Fibroblast of skin of abdomen (primary cell): ENCODE measurements at regions not wholly inside any gene's neighbourhood (a gene's known extent, or its start where the extent isn't known, plus 50 kb on each side); places are given as distances from the start of the nearest gene placed in this dataset.

ENCODE experiments used
- DNase-seq: peaks from one replicate; pipeline ENCODE4 v3.0.0-alpha.2; 2013

DNA sequence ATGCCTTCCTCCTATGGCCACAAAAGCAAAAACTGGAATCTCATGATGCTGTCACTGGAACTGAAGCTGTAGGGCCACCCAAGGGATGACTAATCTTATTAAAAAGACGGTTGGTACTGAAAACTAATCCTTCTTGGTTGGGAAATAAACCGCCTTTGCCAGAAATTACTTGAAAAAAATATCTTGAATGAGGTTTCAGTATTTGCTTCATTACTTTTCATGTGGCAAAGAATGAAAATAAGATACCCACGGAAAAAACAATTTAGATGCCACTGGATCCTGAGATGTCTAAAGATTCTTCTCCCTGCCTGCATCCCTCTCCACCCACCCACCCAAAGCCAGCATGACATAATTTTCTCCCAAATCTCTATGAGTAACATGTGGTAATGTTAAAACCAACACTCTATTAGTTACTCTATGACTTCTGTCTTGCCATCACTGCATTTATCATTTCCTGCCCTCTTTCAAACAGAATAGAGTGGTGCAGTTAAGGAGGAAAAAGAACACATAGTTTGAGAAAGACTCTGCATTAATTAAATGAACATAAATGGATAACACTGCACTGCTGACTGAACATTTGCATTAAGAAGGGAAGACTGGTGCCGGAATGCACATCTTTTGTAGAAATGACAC, 111.8 kb upstream of the DPH6 start:
- DNase-seq: peak; percentile 76

DNA sequence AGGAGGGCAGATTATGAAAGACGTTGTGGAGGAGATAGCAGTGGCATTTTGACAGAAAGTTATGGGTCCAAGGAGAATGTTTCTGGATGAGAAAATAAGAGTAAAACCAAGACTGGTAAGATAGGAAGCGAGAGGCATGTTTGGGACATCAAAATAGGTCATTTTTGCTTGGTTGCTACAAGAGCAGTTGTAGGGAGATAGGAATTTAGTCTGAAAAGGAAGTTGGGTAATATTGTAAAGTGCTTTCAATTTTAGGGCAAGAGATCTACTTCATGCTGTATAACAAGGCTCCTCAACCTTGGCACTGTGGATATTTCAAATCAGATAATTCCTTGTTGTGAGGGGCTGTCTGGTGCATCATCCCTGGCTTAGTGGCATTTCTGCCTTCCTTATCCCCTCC, 118.0 kb upstream of the DPH6 start:
- no peak for DNase-seq

DNA sequence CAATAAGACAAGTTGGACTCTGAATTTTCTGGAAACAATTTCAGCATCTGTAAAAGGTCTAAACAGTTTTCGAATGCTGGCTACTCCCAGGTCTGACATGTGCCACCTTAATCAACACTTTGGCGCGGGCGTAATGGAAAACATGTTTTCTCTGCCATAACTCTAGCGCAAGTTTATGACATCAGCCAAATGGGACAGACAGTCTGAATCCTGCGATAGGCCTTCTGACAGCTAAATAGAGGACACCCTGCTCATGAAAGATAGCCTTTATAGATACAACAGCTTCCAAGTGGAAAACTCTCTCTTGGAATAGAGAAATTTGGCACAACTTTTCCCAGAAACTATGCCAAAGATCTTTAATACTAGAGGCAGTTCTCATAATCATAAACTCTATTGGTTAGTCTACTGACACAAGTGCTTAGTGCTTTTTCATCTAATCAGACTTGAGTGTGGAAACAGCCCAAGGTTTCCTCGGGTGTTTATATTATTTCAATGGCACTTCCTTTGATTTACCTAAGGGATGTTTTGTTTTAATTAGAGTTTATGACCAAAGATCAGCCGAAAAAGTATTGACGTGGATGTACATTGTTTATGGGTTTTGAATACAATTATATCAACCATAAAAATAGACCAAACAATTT, 120.1 kb upstream of the DPH6 start:
- DNase-seq: no peak

DNA sequence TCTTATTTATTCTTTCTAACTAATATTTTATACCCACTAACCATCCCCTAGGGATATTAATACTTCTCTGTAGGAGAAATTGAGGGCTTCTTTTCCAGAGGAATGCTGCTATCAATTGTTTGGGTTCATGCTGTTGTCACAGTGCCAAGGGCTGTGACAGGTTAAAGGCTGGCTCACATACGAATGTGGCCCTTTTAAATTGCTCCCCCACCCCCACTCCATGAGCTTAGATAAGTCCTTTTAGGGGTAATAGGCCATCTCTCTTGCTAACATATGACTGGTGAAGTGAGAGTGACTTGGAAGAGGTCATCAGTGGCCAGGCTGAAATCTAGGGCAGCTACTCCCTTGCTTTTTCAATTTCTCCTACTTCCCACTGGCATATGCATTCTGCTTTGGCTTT, 121.9 kb upstream of the DPH6 start:
- DNase-seq: no peak

DNA sequence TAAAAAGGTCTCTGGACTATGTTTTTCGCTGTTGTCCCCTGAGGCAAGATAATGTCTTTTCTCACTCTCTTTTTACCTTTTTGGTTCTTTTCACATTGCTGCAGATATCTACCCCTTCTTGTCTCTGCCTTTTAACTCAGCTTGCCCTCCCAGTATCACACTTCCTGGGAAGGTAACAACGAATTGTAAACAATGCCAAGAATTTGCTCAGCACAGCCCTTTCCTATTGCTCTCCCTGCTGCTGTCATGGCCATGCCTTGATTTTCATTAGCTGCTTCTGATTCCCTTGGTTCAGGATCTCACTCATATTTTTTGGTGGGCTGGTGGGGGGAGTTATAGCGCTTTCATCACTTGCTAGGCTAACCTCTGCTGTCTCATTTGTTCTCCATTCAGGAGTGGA, 123.1 kb upstream of the DPH6 start:
- no peak for DNase-seq

DNA sequence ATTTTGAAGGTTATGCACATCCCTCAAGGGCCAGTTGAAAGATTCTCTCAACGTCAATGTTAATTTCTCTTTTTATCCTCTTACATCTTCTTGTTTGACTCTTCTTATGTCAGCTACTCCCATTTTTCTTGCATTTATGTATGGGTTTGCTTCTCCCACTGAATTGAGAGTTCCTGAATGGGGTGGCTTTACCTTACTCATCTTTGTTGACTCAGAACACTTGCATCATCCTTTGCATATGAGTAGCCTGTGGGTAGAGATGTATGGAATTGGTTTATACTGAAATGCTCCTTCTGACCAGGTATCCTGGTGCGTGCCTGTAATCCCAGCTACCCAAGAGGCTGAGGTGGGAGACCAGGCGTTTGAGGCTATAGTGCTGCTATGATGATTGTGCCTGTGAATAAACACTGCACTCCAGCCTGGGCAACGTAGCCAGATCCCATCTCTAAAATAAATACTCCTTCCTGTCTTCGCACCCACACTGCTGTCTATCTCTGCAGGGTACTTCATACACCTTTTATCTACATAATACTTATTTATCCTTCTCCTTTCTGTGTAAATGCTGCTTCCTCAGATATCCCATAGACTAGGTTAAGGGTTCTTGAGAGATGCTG, 123.6 kb upstream of the DPH6 start:
- DNase-seq: peak; percentile 28

DNA sequence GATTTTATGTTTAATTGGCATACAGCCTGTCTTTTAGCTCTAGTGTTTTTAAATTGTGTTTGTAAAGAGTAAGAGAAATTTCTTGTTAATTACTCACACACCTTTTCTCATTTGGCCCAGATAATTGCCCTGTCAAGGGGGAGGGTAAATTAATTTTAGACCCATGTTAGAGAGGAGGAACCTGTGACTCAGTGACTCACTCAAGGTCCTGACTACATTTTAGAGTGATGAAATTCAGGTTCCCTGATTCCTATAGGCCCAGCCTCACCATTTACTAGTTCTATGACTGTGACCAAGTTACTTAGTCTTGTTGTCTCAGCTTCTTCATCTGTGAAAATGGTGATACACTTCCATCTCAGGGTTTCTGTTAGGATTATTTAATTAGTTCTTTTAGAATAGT, 125.2 kb upstream of the DPH6 start:
- DNase-seq: no peak

DNA sequence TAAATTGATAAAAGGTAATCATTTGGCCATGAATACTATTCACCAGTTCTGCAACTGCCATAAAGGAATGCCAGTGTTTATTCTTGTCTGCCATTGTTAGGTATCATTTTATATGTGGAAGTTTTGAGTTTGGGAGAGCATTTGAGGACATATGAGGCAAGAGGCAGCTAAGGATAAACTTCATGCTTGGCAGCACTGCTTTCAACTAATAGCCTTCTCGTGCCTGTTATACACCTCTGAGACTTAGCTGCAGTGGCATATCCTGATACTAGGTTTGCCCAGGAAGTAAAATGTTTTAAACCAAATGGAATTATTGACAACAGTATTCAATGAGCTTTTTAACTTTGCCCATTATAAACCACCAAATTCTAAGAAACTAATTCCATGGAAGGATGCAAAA, 126.0 kb upstream of the DPH6 start:
- DNase-seq: no peak

DNA sequence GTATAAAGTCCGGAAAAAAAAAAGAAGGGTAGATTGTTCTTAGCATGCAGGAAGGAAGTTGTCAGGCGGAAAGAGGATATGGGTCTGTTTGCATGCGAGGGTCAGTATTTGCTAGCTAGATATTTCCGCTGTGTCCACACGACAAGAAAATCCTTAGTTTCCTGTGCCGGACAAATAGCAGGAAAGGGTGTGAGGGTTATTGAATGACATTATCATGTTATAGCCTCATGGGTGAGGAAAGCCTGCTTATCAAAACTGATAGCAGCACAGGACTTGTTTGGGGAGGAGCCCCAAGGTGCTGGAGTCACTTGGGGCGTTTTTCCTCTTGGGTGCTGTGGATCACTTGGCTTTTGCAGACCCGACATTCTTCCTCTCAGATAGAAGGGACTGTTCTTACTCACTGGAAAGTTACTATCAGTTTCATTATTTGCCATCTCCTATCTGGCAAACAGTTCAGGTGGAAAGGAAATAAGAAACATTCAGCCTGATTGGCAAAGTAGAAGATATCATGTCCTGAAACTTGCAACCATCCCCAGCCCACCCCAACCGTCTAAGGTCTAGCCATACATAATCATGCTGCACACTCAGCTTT, 127.2 kb upstream of the DPH6 start:
- DNase-seq: no peak

DNA sequence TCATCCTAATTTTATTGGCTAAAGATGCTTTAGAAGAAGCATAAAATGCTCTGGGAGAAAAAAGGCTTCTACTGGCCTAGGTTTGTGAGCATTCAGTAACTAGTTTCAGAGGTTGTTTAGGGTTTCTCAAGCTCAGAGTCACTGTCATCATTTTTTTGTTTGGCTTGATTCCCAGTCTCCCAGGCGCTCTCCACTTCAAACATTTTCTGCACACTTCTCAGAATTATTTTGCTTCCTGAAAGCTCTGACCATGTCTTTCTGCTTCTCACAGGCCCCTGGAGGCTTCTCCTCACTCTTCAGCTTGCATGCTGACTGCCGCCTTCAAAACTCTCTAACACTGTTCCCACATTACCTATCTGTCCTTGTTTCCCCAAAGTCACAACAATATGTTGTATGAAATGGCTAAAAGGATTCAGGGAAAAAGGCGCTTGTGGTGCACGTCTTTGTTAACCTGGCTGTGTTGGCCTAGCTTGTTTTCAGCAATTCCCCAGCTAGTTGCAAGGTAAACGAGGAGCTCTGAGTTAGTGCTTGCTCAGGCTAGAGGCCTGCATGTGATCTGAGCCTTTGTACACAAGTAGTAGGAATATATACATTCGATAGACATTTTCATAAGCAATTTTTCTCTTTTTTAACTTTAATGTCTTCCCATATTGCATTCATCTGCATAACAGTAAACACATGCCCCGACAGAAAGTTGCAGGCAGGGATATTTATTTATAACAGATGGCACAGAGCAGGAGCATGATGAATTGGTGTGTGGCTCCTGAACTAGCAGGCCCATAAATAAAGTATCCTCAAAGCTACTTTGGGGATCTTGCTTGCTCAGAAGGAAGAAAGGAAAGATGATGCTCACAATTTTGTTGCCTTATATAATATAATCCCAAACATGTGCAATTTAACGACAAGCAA, 129.2 kb upstream of the DPH6 start:
- peak; percentile 77 for DNase-seq

DNA sequence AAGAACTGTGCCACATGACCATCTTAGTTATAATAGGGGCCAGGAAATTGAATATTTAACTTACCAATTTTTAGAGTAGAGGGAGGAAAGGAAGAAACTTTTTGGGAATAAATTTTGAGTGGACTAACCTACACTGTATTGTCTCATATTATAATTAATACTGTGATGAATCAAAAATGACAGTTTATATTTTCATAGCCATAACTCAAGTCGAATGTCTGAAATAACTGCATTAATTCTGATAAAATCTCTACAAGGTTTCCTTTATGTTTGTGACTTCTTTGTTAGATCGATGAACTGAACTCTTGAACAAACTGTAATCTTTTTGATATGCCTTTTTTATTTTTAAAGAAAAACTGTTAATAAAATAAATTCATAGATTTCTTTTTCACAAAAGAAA, 132.8 kb upstream of the DPH6 start:
- no peak for DNase-seq

DNA sequence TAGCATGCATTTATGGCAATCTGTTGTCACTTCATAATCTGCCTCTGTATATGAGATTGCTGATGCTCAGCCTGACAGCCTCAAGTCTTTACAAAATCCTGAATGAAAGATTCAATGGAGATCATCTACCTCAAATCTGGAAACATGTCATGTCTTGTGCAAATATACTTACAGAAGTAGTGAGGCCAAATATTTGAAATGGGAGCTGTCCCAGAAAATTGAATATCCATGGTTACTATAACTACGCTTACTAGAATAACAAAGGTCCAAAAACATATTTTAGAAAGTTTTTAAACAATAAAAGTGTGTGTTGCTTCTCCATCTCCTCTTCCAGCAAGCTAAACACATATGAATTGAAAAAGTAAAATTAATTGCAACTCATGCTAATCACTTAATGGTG, 133.2 kb upstream of the DPH6 start:
- DNase-seq: no peak

DNA sequence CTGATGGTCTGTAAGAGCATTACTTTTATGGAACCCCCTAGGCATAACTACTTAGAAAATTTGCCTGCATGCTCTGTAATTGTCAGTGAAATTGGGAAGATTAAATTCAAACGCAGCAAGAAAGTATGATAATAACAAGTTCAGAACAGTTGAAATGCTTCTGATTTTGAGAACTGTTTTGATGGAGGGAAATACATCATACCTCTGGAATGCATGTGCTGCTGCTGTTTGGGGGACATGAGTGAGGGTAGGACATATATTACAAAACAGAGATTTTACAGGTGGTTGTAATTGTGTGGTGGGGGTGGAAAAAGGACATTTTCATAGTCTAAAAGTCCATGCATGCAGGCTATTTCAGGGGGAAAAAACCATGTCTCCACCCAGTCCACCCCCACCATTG, 135.0 kb upstream of the DPH6 start:
- DNase-seq: peak; percentile 38

DNA sequence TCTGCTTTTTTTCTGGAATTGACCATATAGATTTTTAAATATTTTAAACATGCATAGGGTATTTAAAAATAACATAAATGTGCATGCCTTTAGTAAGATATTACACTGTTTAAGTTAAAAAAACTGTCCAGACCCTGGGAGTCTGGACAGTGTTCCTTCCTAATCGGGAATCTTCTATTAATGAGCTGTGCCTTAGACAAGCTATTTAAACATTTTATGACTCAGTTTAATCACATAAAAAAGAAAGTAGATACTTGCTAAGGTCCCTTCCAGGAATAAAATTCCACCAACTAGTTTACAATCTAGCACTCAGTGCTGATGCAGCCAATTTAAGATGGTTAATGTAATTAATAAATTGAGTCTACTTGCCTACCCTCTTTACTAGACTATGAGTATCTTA, 140.4 kb upstream of the DPH6 start:
- DNase-seq: no peak

DNA sequence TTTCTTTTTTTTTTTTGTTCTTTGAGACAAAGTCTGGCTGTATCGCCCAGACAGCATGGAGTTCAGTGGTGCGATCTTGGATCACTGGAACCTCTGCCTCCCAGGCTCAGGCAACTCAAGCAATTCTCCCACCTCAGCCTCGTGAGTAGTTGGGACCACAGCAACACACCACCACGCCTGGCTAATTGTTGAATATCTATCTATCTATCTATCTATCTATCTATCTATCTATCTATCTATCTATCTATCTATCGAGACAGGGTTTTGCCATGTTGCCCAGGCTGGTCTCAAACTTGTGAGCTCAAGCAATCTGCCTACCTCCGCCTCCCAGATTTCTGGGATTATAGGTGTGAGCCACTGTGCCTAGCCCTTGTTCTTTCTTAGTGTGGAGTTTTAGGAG, 143.3 kb upstream of the DPH6 start:
- DNase-seq: no peak

DNA sequence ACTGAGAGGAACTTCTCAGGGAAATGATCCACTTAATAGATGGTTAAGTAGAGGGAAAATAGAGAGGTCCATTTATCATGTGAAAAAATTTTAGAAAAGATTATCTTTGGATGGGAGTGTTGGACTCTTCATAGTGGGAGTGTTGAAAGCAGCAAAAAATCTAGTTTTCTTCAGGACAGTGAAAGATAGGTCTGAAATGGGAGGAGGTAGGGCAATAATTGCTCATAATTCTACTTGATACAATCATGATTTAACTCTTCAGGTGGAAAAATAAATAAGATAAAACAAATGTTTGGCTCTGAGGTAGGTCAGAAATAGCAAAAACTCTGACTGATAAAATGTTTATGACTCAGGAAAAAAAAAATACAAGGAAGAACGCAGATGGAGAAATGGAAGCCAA, 144.1 kb upstream of the DPH6 start:
- no peak for DNase-seq

DNA sequence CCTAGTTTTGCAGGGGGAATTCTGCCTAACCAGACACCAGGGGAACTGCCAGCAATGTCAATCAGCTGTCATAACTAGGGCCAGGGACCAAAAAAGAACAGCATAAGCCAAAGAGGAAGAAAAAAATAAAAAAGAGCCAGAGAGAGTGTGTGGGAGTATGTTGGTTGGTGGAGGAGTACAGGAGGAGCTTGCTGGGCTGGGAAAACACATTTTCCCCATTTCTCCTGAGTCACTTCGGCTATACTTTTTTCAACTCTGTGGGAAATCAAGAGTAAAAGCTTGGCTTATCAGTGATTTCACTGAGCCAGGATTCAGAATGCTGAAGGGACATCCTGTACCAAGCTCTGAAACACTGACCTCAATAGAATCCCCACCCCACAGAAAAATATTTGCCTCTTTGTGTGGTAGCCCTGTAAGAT, 144.7 kb upstream of the DPH6 start:
- peak; percentile 35 for DNase-seq

DNA sequence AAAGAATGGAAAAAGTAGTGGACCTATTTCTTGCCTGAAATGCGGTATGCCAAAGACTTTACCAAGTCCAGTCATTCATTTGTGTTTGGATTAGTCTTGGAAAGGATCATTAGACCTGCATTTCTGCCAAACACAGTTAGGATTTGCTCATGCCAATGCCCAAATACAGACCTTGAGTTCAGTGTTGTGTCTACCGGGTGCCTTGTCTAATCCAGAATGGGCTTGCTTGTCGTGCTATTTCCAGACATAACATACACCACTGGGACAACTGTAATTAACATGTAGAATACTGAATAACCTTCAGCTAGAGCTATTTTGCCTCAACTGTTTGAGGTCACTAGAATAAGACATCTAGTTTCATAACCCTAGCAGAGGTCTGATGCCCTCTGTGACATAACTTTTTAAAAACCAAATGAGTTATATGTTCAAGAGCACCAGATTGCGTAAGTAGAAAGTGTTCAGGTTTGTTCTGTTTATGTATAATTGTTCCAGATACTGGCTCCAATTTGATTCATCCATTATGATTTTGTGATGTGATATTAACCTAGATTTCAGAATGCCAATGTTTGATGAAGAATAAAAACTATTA, 145.3 kb upstream of the DPH6 start:
- no peak for DNase-seq

DNA sequence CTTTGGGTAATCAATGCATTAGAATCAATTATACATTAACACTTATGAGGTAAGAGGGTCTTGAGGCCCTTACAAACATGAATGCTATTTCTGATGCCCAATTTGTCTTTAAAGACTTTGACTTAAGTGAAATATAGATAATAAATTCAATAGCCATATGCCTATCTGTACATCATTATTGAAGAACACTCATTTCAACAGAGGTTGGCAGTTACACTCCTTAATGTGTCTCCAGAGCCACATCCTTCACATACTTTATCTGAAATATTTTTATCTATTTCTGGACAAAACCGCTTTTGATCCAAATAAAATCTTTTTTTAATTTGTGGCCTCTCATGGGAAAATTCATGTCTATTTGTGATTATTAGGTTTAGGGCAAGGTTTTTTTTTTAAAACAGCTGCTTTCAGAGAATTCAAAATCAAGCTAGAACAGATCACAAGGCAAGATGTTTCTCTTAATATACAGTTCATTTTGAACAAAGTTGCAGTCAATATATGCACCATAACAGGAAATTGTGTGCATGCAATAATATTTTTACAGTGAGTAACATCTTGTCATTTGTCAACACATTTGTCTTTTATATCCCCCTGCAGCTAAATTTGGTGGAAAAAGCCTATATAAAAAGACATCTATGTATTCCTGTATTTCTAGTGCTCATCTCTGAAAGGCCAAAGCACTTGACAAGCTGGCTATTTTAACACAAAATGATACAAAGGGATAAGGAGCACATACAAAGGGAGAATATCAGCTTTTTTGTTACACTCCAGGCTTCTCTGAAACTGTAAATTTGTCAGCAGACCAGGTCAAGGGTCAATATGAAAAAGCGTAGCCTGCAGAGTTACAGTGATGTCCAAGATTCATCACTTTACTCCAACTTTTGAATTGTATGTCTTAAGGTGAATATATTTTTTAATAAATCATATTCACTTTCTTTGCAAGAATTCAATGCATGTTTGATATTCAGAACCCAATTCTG, 146.2 kb upstream of the DPH6 start:
- DNase-seq: peak; percentile 43

DNA sequence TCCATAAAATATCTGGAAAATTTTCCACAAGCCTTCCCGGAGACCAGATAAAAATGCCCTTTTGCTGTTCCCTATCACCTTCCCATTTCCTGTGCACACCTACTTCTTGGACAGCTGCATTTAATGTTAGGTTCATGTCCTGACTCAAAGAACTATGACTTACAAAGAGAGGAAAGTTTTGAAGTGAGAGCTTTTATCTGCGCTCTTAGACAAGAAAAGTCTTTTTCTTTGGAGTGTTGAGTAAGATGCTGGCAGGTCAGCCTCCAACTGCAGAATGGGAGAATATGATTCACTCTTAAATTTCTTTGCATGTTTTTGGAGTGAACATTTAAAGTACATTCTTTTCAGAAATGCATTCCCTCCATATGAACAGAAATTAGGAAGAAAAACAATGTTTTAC, 147.3 kb upstream of the DPH6 start:
- DNase-seq: peak; percentile 37

DNA sequence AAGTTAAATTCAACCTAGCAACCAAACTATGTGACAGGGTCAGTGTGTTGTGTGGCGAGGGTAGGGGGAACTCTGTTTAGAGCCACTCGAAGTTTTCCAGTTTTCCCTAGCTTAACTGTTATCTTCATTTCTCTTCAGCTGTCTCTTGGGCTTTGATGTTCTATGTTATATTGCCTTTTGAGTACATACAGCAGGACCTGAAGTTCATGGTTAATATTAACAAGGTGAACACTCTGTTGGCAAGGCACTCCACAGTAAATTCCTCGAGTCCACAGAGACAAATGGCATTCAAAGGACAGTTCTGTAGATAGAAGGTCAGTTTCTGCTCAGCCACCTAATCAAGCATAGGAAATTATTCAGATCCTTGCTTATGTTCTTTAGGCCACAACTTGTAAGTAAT, 147.9 kb upstream of the DPH6 start:
- no peak for DNase-seq
